GM12864 (cell line): ENCODE measurements at regions not wholly inside any gene's neighbourhood (a gene's known extent, or its start where the extent isn't known, plus 50 kb on each side); places are given as distances from the start of the nearest gene placed in this dataset.

Experiments used
- DNase-seq: peaks from one replicate; pipeline ENCODE4 v3.0.0-alpha.2; 2011; ENCODE audit warnings: low read depth
- H3K4me3 ChIP-seq: 2 replicates; pipeline ENCODE4 v1.5.1; 2011; ENCODE audit warnings: mild to moderate bottlenecking, low read depth, low read length, control low read depth
- CTCF ChIP-seq: IDR thresholded peaks from 2 replicates; pipeline ENCODE4 v1.5.1; 2011; ENCODE audit warnings: low read depth, mild to moderate bottlenecking, moderate library complexity, low read length, control low read depth, inconsistent platforms; ENCODE audit errors: missing control alignments

- DNase-seq = no peak
- no peak overlapping the region for H3K4me3 ChIP-seq
- TF ChIP-seq CTCF = no peak
Observed at GRCh38 chr13:103953859-103954258, 887.6 kb upstream of the SLC10A2 start.

DNA sequence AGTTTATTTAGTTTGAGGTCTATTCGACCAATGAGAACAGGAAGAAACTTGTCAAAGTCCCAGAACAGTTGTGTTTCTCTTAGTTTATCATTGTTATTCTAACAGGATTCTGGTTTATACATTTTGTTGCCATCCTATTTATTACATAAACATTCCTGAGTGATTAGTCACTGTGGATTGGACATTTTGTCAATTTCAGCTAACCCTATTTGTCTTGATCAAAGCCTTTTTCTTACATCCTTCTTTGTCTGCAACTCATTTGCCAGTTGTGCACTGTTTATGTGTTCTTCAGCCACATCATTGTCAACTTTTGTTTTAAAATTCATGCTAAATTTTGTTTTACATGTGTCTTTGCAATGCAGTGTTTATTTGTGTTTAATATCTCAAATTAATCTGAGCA, 886.0 kb upstream of the SLC10A2 start:
- no peak for DNase-seq
- TF ChIP-seq CTCF = no peak

DNA sequence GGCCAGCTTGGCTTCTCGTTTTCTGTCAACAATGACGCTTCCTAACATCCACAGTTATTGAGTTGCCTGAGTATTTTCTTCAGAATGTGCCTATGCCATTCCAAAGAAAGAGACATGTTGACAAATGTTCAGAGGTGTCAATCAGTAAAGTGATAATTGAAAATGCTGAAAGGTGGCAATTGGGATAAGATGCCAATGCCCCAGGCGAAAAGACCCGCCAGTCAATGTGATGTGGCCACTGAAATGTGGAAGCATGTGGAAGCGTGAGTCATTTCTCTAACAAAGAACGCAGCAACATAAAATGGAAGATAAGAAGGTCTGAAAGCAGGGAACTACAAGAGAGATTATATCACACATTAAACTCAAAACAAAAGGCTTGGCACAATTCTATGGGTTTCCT, 882.2 kb upstream of the SLC10A2 start:
- H3K4me3 ChIP-seq = no peak overlapping the region
- no peak for DNase-seq
- TF ChIP-seq CTCF = no peak

More for the DNA sequence above, 886.0 kb upstream of the SLC10A2 start:
- no peak overlapping the region for H3K4me3 ChIP-seq

GRCh38 chr13:103945836-103946235, 879.6 kb upstream of the SLC10A2 start:
- DNase-seq = no peak
- H3K4me3 ChIP-seq = no peak overlapping the region
- no peak for TF ChIP-seq CTCF

GRCh38 chr13:103941506-103942140, 875.4 kb upstream of the SLC10A2 start:
- TF ChIP-seq CTCF = no peak
- no peak overlapping the region for H3K4me3 ChIP-seq
- no peak for DNase-seq

DNA sequence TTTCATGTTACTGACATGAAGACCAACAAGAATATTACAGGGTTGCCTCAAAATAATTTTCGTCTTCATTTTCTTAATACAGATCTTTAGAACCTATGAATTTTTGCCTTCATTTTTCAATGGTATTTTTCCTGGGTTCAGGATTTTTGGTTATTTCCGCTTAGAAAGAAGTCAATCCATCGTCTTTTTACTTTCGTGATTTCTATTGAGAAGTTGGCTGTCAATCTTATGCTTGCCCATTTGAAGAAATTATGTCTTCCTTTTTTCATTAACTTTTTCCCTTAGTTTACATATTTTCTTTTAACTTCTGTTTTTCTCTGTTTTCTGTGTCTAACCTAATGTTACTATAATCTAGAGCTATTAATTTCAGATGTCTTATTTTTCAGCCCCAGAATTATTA, 868.9 kb upstream of the SLC10A2 start:
- TF ChIP-seq CTCF = no peak
- no peak overlapping the region for H3K4me3 ChIP-seq
- no peak for DNase-seq

GRCh38 chr13:103931885-103932284, 865.7 kb upstream of the SLC10A2 start:
- H3K4me3 ChIP-seq = no peak overlapping the region
- no peak for TF ChIP-seq CTCF
- DNase-seq = no peak
